ENCODE measurements at regions not wholly inside any gene's neighbourhood (a gene's known extent, or its start where the extent isn't known, plus 50 kb on each side); places are given as distances from the start of the nearest gene placed in this dataset.

GRCh38 chr2:183404392-183404791 lies 280.1 kb downstream of the NUP35 start:
- Histone ChIP-seq H3K9ac (ENCODE audit: low read length) (no peak overlapping the region), H3K9me2 (replicated peaks; ENCODE audit: low read length) (no peaks in the 10 kb centered on the region), H3K36me3 (ENCODE audit: low read depth, low read length) (no peaks in the 10 kb centered on the region), H3K27ac (ENCODE audit: low read length) (no peak overlapping the region), H4K20me1 (ENCODE audit: low read length) (no peaks in the 10 kb centered on the region), H3F3A (ENCODE audit: low read length, unreplicated experiment) (no peaks in the 10 kb centered on the region), H3K4me2 (ENCODE audit: low read length) (no peak overlapping the region), H3K4me1 (ENCODE audit: insufficient read depth, low read length) (no peaks in the 10 kb centered on the region), H2AFZ (ENCODE audit: low read length) (no peak overlapping the region), H3K79me2 (ENCODE audit: low read length) (no peaks in the 10 kb centered on the region), H3K4me3 (ENCODE audit: low read length) (no peak overlapping the region), H3K27me3 (ENCODE audit: low read length) (no peaks in the 10 kb centered on the region), H3K9me3 (ENCODE audit: low read length) (no peaks in the 10 kb centered on the region)
- ChIA-PET POLR2A (ENCODE audit: unreplicated experiment) (no interaction called here), CTCF (no interaction called here)
- intact Hi-C loops (cut with micrococcal nuclease) = no loop called here
- TF ChIP-seq EZH2 (IDR thresholded peaks at IDR 0.05; ENCODE audit: low read length, unreplicated experiment) = no peak
- TF ChIP-seq EZH2phosphoT487 (IDR thresholded peaks at IDR 0.05; ENCODE audit: borderline replicate concordance, low read length) = no peak
- TF ChIP-seq CTCF (conservative IDR thresholded peaks at IDR 0.05; ENCODE audit: low read depth, low read length) = no peak
- DNase-seq (no peak), ATAC-seq (no peak)
- BruUV-seq (replicated peaks) = no TSS peak

DNA sequence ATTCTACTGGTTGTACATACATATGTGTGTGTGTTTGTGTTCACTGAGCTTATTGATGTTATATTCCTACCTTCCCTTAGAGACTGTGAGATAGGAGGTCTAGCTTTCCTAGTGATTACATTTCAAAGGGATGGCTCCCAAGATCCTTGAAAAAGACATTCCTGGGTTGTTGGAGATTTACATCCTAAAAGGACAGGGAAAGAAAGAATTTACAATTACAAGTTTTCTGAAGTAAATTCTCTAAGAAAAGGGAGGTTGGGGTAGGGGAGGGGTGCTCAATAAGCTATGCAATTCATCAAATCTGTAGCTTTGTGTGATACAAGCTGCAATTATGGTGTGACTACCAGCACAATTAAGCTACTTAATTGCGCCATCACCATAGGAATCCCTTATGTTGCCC lies 284.3 kb downstream of the NUP35 start:
- POLR2A ChIA-PET (ENCODE audit: unreplicated experiment) = no interaction called here
- H3K4me3 ChIP-seq (ENCODE audit: low read length) = no peak overlapping the region
- no peaks in the 10 kb centered on the region for H3K9me3 ChIP-seq (ENCODE audit: low read length)
- no peak overlapping the region for H3K27ac ChIP-seq (ENCODE audit: low read length)
- ATAC-seq = no peak
- no peaks in the 10 kb centered on the region for H3K4me1 ChIP-seq (ENCODE audit: insufficient read depth, low read length)
- no peak for TF ChIP-seq EZH2phosphoT487 (IDR thresholded peaks at IDR 0.05; ENCODE audit: borderline replicate concordance, low read length)
- no peak for TF ChIP-seq CTCF (conservative IDR thresholded peaks at IDR 0.05; ENCODE audit: low read depth, low read length)
- no peak for TF ChIP-seq EZH2 (IDR thresholded peaks at IDR 0.05; ENCODE audit: low read length, unreplicated experiment)
- no peak overlapping the region for H3K4me2 ChIP-seq (ENCODE audit: low read length)
- H2AFZ ChIP-seq (ENCODE audit: low read length) = no peak overlapping the region
- CTCF ChIA-PET = no interaction called here
- no peaks in the 10 kb centered on the region for H3F3A ChIP-seq (ENCODE audit: low read length, unreplicated experiment)
- BruUV-seq (replicated peaks) = no TSS peak
- no peaks in the 10 kb centered on the region for H4K20me1 ChIP-seq (ENCODE audit: low read length)
- no peaks in the 10 kb centered on the region for H3K36me3 ChIP-seq (ENCODE audit: low read depth, low read length)
- intact Hi-C loops (cut with micrococcal nuclease) = no loop called here
- H3K27me3 ChIP-seq (ENCODE audit: low read length) = no peaks in the 10 kb centered on the region
- H3K9ac ChIP-seq (ENCODE audit: low read length) = no peak overlapping the region
- DNase-seq = no peak
- no peaks in the 10 kb centered on the region for H3K9me2 ChIP-seq (replicated peaks; ENCODE audit: low read length)
- H3K79me2 ChIP-seq (ENCODE audit: low read length) = no peaks in the 10 kb centered on the region

GRCh38 chr2:183409662-183410061 lies 285.4 kb downstream of the NUP35 start:
- Histone ChIP-seq H3K9me3 (ENCODE audit: low read length) (no peaks in the 10 kb centered on the region), H3K4me1 (ENCODE audit: insufficient read depth, low read length) (no peaks in the 10 kb centered on the region), H2AFZ (ENCODE audit: low read length) (no peak overlapping the region), H3K4me3 (ENCODE audit: low read length) (no peak overlapping the region), H3K9me2 (replicated peaks; ENCODE audit: low read length) (no peaks in the 10 kb centered on the region), H3F3A (ENCODE audit: low read length, unreplicated experiment) (no peaks in the 10 kb centered on the region), H3K36me3 (ENCODE audit: low read depth, low read length) (no peaks in the 10 kb centered on the region), H3K4me2 (ENCODE audit: low read length) (no peak overlapping the region), H3K9ac (ENCODE audit: low read length) (no peak overlapping the region), H4K20me1 (ENCODE audit: low read length) (no peaks in the 10 kb centered on the region), H3K27ac (ENCODE audit: low read length) (no peak overlapping the region), H3K27me3 (ENCODE audit: low read length) (no peaks in the 10 kb centered on the region), H3K79me2 (ENCODE audit: low read length) (no peaks in the 10 kb centered on the region)
- DNase-seq = no peak
- ATAC-seq = no peak
- POLR2A ChIA-PET (ENCODE audit: unreplicated experiment) = no interaction called here
- intact Hi-C loops (cut with micrococcal nuclease) = loop anchor here (10.0 kb wide), 1 partner anchor 1695 kb away; no protein-coding TSS in a partner anchor
- CTCF ChIA-PET = no interaction called here
- TF ChIP-seq EZH2 (IDR thresholded peaks at IDR 0.05; ENCODE audit: low read length, unreplicated experiment) (no peak), CTCF (conservative IDR thresholded peaks at IDR 0.05; ENCODE audit: low read depth, low read length) (no peak), EZH2phosphoT487 (IDR thresholded peaks at IDR 0.05; ENCODE audit: borderline replicate concordance, low read length) (no peak)
- no TSS peak for BruUV-seq (replicated peaks)
